ENCODE measurements at regions not wholly inside any gene's neighbourhood (a gene's known extent, or its start where the extent isn't known, plus 50 kb on each side); places are given as distances from the start of the nearest gene placed in this dataset.

DNA sequence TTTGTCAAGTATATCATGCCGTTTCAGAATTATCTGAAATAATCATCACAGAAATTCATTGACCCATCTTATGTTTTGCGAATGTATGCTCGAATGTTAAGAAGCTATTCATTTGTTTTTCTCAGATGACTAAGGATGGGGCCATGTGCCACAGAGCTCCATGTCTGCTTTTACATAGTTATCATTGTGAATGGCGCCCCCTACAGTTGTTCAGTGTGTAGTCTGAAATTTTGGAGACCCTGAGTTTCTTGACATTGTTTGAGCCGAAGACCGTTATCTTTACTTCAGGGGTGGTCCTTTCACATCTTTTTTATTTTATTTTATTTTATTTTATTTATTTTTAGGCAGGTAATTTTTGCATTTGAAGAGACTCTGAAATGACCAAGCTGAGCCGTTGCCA is 972.0 kb upstream of the RBFOX1 start:
- DNase-seq, result no peak

DNA sequence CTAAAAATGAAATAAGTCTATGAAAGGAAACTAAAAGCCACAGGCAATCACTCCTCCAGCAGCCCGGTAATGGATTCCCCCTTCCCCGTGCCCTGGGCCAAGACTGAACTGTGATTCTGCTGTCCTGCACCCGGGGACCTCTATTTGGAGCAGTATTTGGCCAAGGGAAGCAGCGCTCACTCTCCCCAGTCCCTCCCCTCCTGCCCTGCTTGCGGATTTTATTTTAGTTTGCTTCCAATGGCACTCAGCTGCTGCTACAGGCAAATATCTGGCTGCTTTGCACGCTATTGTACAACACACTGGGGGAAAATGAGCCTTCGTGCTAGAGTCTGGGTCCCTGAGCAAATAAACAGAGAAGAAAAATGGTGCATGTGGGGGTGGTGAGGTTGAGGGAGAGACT is 975.7 kb upstream of the RBFOX1 start:
- no peak for DNase-seq

DNA sequence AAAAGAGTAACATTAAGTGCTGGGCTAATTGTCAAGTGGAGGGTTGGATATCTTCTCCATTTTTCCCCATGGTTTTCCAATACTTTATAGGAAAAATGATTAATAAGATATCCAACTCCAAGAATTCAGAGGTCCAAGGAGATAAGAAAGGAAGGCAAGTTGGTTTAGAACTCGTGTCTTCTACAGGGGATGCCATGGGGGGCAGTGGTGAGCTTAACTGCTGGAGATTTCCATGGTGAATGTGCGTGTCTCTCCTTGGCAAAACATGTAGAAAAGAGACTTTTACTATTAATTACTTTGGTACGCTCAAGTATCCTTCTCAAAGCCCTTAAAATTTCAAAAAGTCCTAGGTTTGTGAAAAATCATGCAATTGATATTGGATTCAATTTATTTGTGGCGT is 982.9 kb upstream of the RBFOX1 start:
- DNase-seq, result no peak

- DNase-seq, result no peak
Measured at GRCh38 chr16:6345090-6345489, 987.6 kb upstream of the RBFOX1 start.

DNA sequence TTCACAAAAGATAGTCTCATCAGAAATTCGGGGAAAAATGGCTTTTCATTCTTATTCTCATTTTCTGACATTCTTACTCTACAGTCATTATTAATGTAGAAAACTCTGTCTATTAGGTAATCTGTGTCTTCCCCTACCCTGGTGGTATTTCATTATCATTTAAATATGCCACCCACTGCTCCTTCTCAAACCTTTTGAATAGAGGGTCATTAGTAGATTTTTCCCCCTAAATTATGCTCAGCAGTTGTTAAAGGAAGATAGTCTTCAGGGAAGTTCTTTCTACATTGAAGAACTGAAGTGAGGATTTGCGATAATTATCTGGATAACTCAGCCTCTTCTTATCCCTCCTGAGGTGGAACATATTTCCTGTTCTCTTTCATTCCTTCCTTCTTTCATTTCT is 989.5 kb upstream of the RBFOX1 start:
- no peak for DNase-seq

- no peak for DNase-seq
Measured at GRCh38 chr16:6341981-6342380, 990.7 kb upstream of the RBFOX1 start.

DNA sequence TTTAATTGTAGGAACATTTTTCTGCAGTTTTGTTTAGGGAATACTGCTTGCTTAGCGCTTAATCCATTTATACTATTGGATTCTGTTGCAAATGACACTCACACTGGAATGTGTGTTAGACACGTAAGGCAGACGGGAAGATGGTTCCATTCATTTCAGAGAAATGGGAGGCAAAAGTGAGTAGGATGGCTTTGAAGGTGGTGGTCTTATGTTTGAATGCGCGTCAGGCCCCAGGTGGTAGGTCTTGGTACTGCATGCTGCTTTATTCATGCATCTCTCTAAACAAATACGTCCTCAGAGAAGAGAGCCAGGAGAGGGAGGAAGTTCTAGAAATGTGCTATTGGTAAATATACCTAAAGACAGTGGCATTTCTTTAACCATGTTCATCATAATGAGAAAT is 997.6 kb upstream of the RBFOX1 start:
- DNase-seq, result no peak

DNA sequence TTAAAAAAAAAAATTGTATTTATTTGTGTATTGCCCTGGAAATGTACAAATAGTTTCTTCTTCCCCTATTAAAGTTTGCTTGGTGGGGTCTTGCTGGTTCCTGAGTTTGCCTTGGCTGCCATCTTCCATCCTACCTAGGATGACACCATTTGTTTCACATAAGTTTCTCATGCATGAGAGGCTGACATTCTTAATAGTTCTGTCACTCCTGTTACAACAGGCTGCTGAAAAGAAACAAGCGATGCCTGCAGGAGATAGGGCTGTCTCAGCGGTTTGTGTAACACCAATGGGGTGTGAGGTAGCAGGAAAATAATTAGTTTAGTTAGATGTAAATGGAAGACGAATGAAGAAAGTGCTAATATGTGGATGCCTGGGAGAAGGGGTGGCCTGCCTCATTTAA is 1000.9 kb upstream of the RBFOX1 start:
- no peak for DNase-seq

DNA sequence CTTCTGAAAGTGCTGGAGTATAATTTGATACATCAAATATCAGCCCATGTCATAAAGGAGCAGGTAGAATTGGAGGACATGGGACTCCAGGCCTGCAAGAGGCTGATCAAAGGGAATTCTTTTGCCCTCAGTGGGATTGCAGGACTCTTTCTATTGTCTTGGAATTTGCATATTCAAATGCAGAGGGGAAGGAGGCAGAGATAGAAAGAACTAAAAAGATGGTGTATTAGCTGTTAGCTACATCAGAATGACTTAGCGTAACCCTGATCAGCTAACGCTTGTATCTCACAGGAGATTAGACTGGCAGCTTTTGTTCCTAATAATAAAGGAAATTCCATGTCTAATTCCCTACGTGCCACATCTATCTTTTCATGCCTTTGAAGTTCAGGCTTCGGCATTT is 1014.7 kb upstream of the RBFOX1 start:
- no peak for DNase-seq

GRCh38 chr16:6309271-6309670 is 1023.4 kb upstream of the RBFOX1 start:
- no peak for DNase-seq

GRCh38 chr16:6308176-6308575 is 1024.5 kb upstream of the RBFOX1 start:
- no peak for DNase-seq

DNA sequence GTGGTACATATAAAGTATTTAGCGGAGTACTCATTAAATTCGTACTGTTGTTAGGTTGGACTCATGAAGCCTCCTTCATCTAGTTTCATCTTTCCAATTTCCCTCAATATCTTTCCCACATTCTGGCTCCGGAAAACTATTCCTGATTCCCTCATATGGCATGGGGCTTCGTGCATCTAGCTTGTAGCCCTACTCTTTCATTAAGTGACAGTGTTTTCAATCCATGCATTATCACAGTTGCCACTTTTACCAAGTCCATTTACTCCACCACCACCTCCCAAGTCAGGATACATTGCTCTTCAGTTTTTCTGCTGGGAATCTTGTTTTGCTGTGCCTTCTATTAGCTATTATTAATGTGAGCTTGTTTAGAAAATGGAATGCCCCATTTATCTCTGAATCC is 1032.1 kb upstream of the RBFOX1 start:
- no peak for DNase-seq

- no peak for DNase-seq
Measured at GRCh38 chr16:6297666-6298410, 1034.8 kb upstream of the RBFOX1 start.

DNA sequence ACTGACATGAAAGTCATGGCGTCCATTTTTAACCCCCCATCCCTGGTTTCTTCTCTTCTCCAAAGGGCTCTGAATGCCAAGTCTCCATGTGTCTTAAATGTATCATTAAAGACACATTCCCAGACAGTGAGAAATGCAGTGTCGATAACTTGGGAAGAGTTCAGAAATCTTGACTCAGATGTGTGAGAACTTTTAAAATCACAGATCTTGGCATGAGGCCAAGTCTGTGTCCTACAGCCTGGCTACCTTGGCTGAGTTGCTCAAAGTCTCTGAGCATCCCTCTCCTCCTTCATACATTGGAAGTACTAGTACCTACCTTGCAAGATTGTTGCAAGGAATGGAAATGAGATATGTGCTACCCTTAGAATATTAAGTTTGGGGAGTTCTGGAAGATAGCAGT is 1046.5 kb upstream of the RBFOX1 start:
- DNase-seq, result no peak

GRCh38 chr16:6284731-6285130 is 1047.9 kb upstream of the RBFOX1 start:
- no peak for DNase-seq

- no peak for DNase-seq
Measured at GRCh38 chr16:6281994-6282393, 1050.7 kb upstream of the RBFOX1 start.

DNA sequence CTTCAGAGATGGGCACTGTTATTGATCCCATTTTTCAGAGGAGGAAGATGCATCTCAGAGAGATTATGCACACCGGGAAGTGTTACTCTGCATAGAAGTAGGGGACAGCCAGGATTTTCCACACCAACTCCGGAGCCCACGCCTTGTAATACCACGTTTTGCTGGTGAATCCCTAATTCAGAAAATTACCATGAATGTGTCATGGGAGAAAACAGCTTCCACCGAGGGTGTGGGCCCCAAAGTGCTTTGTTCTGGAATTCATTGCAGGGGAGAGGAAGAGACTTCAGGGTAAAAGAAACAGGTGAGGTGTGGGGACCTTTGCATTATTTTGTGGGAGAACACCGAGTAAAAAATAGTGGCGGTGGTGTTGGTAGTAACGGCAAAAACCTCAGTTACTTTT is 1051.4 kb upstream of the RBFOX1 start:
- DNase-seq, result no peak

GRCh38 chr16:6280055-6280454 is 1052.6 kb upstream of the RBFOX1 start:
- no peak for DNase-seq

DNA sequence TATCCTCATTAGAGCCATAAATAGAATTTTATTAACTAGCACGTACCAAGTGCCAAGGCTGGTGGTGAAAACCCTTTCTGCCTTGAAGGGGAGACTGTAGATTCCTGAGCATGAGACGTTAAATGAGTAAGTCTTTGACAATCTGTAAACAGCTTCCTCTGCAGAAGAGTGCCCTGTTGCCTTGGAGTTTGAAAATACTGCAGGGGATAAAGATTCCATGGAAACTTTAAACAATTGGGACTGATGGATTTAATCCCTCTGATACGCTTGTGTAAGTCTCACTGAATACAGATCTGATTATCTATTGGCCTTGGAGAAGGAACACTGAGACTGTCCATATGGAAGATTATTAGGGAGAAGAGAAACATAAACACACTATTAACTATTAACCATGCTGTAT is 1053.4 kb upstream of the RBFOX1 start:
- DNase-seq, result no peak

GRCh38 chr16:6274351-6274750 is 1058.3 kb upstream of the RBFOX1 start:
- no peak for DNase-seq

DNA sequence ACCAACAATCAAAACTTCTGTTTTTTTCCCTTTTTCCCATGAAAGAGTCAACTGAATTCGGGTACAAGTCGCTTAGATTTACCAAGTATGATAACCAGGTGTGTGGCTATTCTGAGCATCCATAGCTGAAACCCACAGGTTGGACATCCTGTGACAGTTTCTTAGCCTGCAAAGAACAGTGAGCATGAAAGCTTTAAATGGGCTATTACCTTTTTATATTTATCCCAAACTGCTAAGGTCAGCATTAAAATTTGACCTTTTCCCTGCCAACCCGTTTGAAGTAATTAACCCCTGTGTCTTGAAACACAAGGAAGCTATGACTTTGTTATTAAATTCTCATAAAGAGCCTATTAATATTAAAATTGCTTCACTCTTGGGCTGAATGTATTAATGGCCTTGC is 1065.0 kb upstream of the RBFOX1 start:
- DNase-seq, result no peak

DNA sequence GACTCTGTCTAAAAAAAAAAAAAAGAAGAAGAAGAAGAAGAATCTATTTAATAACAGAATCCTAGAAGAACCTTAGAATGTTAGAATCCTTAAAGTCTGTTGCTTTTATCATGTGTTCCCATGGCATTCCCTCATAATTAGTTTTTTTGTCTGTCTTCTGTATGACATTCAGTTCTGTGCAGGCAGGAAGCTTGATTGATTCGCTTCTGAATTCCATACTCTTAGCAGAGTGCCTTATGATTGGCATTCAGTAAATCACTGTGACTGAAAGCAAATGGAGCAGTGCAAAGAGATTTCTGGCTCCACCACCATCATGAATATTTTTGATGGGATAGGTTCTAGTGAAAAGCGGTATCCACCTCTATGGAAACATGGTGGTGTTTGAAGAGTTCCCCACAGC is 1065.9 kb upstream of the RBFOX1 start:
- DNase-seq, result no peak

DNA sequence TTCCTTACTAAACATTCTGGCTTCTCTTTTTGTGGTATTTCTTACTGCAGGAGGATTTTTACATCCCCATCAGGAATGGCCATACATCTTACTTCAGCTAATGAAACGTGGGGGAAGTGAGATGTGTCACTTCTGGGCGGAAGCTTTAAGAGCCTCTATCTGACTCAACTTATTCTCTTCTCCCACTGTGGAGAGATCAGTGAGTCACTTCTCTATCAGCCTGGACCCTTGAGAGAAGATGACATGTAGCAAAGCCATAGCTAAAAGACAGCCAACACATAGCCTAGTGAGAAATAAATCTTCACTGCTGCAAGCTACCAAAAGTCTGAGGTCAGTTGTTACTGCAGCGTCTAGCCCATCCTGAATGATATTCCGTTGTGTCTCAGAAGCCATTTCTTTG is 1066.7 kb upstream of the RBFOX1 start:
- no peak for DNase-seq

- no peak for DNase-seq
Measured at GRCh38 chr16:6258056-6258455, 1074.6 kb upstream of the RBFOX1 start.

GRCh38 chr16:6252541-6252940 is 1080.1 kb upstream of the RBFOX1 start:
- no peak for DNase-seq

DNA sequence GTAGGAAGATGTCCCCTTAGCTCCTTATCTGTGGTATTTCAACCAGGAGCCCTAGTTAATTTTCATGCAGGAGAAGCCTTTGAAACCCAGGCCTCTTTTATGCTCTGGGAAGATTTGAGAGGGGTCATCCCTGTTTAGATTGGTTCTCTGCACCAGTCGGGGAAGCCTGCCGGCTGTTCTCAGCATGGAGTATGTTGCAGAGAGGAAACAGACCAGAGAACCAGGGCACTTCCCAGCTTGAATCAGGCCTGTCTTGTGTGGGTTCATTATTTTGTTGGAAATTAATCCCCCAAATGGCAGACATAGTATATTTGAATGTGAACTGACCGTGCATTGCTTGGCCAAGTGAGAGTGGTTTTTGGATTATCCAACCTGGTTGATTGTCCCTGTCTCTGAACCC is 1082.1 kb upstream of the RBFOX1 start:
- no peak for DNase-seq

Measured in stimulated activated CD4-positive, alpha-beta T cell treated with anti-CD3 and anti-CD28 coated beads, Interleukin-4, amount 100 ng/mL, for 24 hours (primary cell).